Breast epithelium (tissue), 3 donors: ENCODE measurements at regions not wholly inside any gene's neighbourhood (a gene's known extent, or its start where the extent isn't known, plus 50 kb on each side); places are given as distances from the start of the nearest gene placed in this dataset.

Experiments used
- CTCF ChIP-seq, 3 donors: fragments of 450-650 bp; IDR thresholded peaks; one replicate each; pipeline ENCODE4 v1.5.1; 2016 to 2017; ENCODE audit warnings: antibody characterized with exemption in 3 of 3, mild to moderate bottlenecking in 3 of 3, moderate library complexity in 3 of 3
- POLR2A ChIP-seq: fragments of 450-650 bp; IDR thresholded peaks from one replicate; pipeline ENCODE4 v1.6.1; 2016; ENCODE audit warnings: antibody characterized with exemption, mild to moderate bottlenecking, moderate library complexity
- POLR2AphosphoS5 ChIP-seq, 3 donors: sonication (generic); formaldehyde crosslinking; IDR thresholded peaks; one replicate each; pipeline ENCODE4 v1.6.1; 2017; ENCODE audit warnings: antibody characterized with exemption in 3 of 3

- TF ChIP-seq CTCF (IDR thresholded peaks at IDR 0.05) (no peak), POLR2A (no peak), POLR2AphosphoS5 (IDR thresholded peaks at IDR 0.05) (no peak)
These were observed 185.8 kb upstream of the IL12A start for GRCh38 chr3:159802864-159803263.
